ENCODE measurements at regions not wholly inside any gene's neighbourhood (a gene's known extent, or its start where the extent isn't known, plus 50 kb on each side); places are given as distances from the start of the nearest gene placed in this dataset.
"Not testable (repeated sequence)": the region's sequence is repeated elsewhere in the genome, so short reads cannot be mapped to it uniquely, and the experiment has no call there.

DNA sequence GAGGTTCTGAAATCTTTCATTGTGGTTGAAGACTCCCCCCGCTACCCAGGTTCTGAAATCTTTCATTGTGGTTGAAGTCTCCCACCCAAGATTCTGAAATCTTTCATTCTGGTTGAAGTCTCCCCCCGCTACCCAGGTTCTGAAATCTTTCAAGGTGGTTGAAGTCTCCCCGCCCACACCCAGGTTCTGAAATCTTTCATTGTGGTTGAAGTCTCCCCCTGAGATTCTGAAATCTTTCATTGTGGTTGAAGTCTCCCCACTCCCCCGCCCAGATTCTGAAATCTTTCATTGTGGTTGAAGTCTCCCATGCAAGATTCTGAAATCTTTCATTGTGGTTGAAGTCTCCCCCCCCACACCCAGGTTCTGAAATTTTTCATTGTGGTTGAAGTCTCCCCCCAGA, 916.6 kb downstream of the BRD1 start:
- H3K9me3 ChIP-seq (ENCODE audit: control insufficient read depth in 1 of 2, insufficient read depth in 1 of 2, low read depth in 1 of 2, low read length in 2 of 2); H3K79me2 ChIP-seq (ENCODE audit: insufficient read depth, low read length); H3K36me3 ChIP-seq (ENCODE audit: control insufficient read depth in 1 of 2, insufficient read depth in 2 of 2, low read length in 2 of 2); H3K27ac ChIP-seq (ENCODE audit: low read depth, low read length); POLR2A ChIA-PET; H3K9me2 ChIP-seq (ENCODE audit: insufficient read depth); CTCF ChIA-PET; H4K20me1 ChIP-seq (ENCODE audit: insufficient read depth); BruUV-seq (replicated peaks); ATAC-seq; H2AFZ ChIP-seq (ENCODE audit: low read depth, low read length, poor library complexity, severe bottlenecking); intact Hi-C loops (cut with micrococcal nuclease); H3K4me3 ChIP-seq (replicated peaks in 1 of 2; ENCODE audit: low read depth in 1 of 2, low read length in 2 of 2); H3K4me2 ChIP-seq (ENCODE audit: low read length); H3K9ac ChIP-seq (ENCODE audit: low read length); RAD21 ChIA-PET (ENCODE audit: low non-redundant PET in 1 of 2, low total read pairs in 2 of 2, uncharacterized antibody in 2 of 2, unreplicated experiment in 2 of 2); DNase-seq (ENCODE audit: low read depth, low spot score); H3K4me1 ChIP-seq (ENCODE audit: control insufficient read depth in 1 of 2, insufficient read depth in 2 of 2, low read length in 2 of 2): not testable (repeated sequence)
- H3K27me3 ChIP-seq (ENCODE audit: insufficient read depth, low read length) = peaks cover 29% of the 10 kb centered on the region

DNA sequence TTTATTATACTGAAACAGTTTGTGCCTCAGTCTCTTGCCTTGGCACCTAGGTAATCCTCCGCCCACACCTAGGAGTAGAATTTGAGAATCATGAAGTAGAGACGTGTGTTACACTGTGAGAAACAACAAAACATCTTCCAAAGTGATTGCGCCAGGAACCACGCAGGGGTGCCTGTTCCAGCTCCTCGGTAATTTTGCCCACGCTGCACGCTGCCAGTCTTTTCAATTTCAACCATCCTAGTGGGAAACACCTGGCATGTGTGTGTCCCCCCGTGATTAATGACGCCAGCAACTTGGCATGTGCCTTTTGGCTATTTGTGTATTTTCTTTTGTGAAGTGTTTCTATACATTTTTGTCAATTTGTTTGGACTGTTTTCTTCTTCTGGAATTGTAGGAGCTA, 919.1 kb downstream of the BRD1 start:
- DNase-seq (ENCODE audit: low read depth, low spot score) = no peak
- H3K36me3 ChIP-seq (ENCODE audit: control insufficient read depth in 1 of 2, insufficient read depth in 2 of 2, low read length in 2 of 2) = no peaks in the 10 kb centered on the region
- no peak overlapping the region for H3K4me2 ChIP-seq (ENCODE audit: low read length)
- no TSS peak for BruUV-seq (replicated peaks)
- H3K9ac ChIP-seq (ENCODE audit: low read length) = no peak overlapping the region
- ChIA-PET CTCF (no interaction called here), POLR2A (no interaction called here), RAD21 (ENCODE audit: low non-redundant PET in 1 of 2, low total read pairs in 2 of 2, uncharacterized antibody in 2 of 2, unreplicated experiment in 2 of 2) (no interaction called here)
- no peak for ATAC-seq
- intact Hi-C loops (cut with micrococcal nuclease) = no loop called here
- TF ChIP-seq, protein P1, sequence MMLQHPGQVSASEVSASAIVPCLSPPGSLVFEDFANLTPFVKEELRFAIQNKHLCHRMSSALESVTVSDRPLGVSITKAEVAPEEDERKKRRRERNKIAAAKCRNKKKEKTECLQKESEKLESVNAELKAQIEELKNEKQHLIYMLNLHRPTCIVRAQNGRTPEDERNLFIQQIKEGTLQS (IDR thresholded peaks at IDR 0.05) = no peak
- TF ChIP-seq ELF1 (IDR thresholded peaks at IDR 0.05; ENCODE audit: borderline replicate concordance, low read depth) (no peak), SP1 (IDR thresholded peaks at IDR 0.05; ENCODE audit: low read depth) (no peak), SIN3A (IDR thresholded peaks at IDR 0.05; ENCODE audit: low read depth) (no peak), EZH2phosphoT487 (IDR thresholded peaks at IDR 0.05; ENCODE audit: borderline replicate concordance) (no peak), JUND (IDR thresholded peaks at IDR 0.05) (no peak), FOSL1 (IDR thresholded peaks at IDR 0.05; ENCODE audit: low read depth) (no peak), EZH2 (IDR thresholded peaks at IDR 0.05) (no peak), CEBPB (IDR thresholded peaks at IDR 0.05; ENCODE audit: low read depth) (no peak), POLR2A (IDR thresholded peaks at IDR 0.05; ENCODE audit: borderline replicate concordance, extremely low read depth, insufficient read depth, insufficient read length) (no peak)
- TF ChIP-seq, protein P2, sequence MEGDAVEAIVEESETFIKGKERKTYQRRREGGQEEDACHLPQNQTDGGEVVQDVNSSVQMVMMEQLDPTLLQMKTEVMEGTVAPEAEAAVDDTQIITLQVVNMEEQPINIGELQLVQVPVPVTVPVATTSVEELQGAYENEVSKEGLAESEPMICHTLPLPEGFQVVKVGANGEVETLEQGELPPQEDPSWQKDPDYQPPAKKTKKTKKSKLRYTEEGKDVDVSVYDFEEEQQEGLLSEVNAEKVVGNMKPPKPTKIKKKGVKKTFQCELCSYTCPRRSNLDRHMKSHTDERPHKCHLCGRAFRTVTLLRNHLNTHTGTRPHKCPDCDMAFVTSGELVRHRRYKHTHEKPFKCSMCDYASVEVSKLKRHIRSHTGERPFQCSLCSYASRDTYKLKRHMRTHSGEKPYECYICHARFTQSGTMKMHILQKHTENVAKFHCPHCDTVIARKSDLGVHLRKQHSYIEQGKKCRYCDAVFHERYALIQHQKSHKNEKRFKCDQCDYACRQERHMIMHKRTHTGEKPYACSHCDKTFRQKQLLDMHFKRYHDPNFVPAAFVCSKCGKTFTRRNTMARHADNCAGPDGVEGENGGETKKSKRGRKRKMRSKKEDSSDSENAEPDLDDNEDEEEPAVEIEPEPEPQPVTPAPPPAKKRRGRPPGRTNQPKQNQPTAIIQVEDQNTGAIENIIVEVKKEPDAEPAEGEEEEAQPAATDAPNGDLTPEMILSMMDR (IDR thresholded peaks at IDR 0.05 in 2 of 3, conservative IDR thresholded peaks at IDR 0.05 in 1 of 3; ENCODE audit: borderline replicate concordance in 1 of 3, insufficient read depth in 1 of 3, low read depth in 2 of 3, low read length in 2 of 3) = no peak
- TF ChIP-seq, protein P3, sequence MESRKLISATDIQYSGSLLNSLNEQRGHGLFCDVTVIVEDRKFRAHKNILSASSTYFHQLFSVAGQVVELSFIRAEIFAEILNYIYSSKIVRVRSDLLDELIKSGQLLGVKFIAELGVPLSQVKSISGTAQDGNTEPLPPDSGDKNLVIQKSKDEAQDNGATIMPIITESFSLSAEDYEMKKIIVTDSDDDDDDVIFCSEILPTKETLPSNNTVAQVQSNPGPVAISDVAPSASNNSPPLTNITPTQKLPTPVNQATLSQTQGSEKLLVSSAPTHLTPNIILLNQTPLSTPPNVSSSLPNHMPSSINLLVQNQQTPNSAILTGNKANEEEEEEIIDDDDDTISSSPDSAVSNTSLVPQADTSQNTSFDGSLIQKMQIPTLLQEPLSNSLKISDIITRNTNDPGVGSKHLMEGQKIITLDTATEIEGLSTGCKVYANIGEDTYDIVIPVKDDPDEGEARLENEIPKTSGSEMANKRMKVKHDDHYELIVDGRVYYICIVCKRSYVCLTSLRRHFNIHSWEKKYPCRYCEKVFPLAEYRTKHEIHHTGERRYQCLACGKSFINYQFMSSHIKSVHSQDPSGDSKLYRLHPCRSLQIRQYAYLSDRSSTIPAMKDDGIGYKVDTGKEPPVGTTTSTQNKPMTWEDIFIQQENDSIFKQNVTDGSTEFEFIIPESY (IDR thresholded peaks at IDR 0.05; ENCODE audit: extremely low read depth, insufficient replicate concordance, low read length) = no peak
- H3K79me2 ChIP-seq (ENCODE audit: insufficient read depth, low read length) = no peaks in the 10 kb centered on the region
- no peak overlapping the region for H3K4me3 ChIP-seq (replicated peaks in 1 of 2; ENCODE audit: low read depth in 1 of 2, low read length in 2 of 2)
- no peaks in the 10 kb centered on the region for H3K9me2 ChIP-seq (ENCODE audit: insufficient read depth)
- H3K9me3 ChIP-seq (ENCODE audit: control insufficient read depth in 1 of 2, insufficient read depth in 1 of 2, low read depth in 1 of 2, low read length in 2 of 2) = no peaks in the 10 kb centered on the region
- H4K20me1 ChIP-seq (ENCODE audit: insufficient read depth) = no peaks in the 10 kb centered on the region
- peaks cover 42% of the 10 kb centered on the region for H3K27me3 ChIP-seq (ENCODE audit: insufficient read depth, low read length)
- no peak overlapping the region for H2AFZ ChIP-seq (ENCODE audit: low read depth, low read length, poor library complexity, severe bottlenecking)
- no peak overlapping the region for H3K27ac ChIP-seq (ENCODE audit: low read depth, low read length)
- H3K4me1 ChIP-seq (ENCODE audit: control insufficient read depth in 1 of 2, insufficient read depth in 2 of 2, low read length in 2 of 2) = no peaks in the 10 kb centered on the region
